ENCODE measurements at regions not wholly inside any gene's neighbourhood (a gene's known extent, or its start where the extent isn't known, plus 50 kb on each side); places are given as distances from the start of the nearest gene placed in this dataset.

GRCh38 chr4:54912155-54912554 lies 213.2 kb downstream of the KDR start:
- TF ChIP-seq CTCF (IDR thresholded peaks at IDR 0.05) (no peak), POLR2A (IDR thresholded peaks at IDR 0.05) (no peak)
